ENCODE measurements at regions not wholly inside any gene's neighbourhood (a gene's known extent, or its start where the extent isn't known, plus 50 kb on each side); places are given as distances from the start of the nearest gene placed in this dataset.

- H3K4me3 Mint-ChIP-seq: peak overlapping the region; percentile 49
Observed at GRCh38 chr5:74326571-74327338, 313.8 kb downstream of the ENC1 start.

GRCh38 chr5:74325866-74326265 lies 314.7 kb downstream of the ENC1 start:
- Mint-ChIP-seq H3K36me3 (ENCODE audit: insufficient read depth) (peaks cover 4% of the 10 kb centered on the region), H3K27me3 (peaks cover 35% of the 10 kb centered on the region), H3K9me3 (no peaks in the 10 kb centered on the region), H3K27ac (ENCODE audit: low read depth) (no peak overlapping the region), H3K4me3 (peak overlapping the region; percentile 49), H3K4me1 (peaks cover 28% of the 10 kb centered on the region)
- DNase-seq (ENCODE audit: low spot score in 2 of 2) (no peak), ATAC-seq (replicated peaks; ENCODE audit: extremely low read depth, poor library complexity, severe bottlenecking) (no peak)

More at GRCh38 chr5:74326571-74327338, 313.8 kb downstream of the ENC1 start:
- peak; percentile 97 for ATAC-seq (replicated peaks; ENCODE audit: extremely low read depth, poor library complexity, severe bottlenecking)
- Mint-ChIP-seq H3K27ac (ENCODE audit: low read depth) (peak overlapping the region; percentile 41), H3K36me3 (ENCODE audit: insufficient read depth) (peaks cover 4% of the 10 kb centered on the region), H3K4me1 (peaks cover 28% of the 10 kb centered on the region), H3K9me3 (no peaks in the 10 kb centered on the region), H3K27me3 (peaks cover 26% of the 10 kb centered on the region)
- peak; percentile 33 to 75 for DNase-seq (ENCODE audit: low spot score in 2 of 2)

DNA sequence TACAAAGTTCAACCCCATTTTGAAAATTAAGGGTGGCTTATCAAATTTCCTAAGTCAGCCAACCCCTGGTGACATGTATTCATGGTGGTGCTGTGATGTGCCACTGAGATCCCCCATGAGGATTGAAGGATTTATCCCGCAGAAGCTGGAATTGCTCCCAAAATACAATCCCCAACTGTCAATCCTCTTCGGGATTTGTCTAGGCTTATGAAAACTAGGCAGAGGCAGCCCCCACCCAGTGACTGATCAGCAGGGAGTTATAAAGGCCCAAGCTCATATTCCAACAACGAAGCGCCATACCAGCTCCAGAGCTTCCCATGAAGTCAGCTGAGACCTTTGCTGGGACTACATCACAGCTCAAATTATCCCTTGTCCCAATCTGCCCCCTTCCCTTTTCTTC lies 316.0 kb downstream of the ENC1 start:
- H3K4me3 Mint-ChIP-seq: no peak overlapping the region
- H3K4me1 Mint-ChIP-seq: peaks cover 28% of the 10 kb centered on the region
- no peaks in the 10 kb centered on the region for H3K9me3 Mint-ChIP-seq
- DNase-seq (ENCODE audit: low spot score in 2 of 2): no peak
- peaks cover 46% of the 10 kb centered on the region for H3K27me3 Mint-ChIP-seq
- H3K36me3 Mint-ChIP-seq (ENCODE audit: insufficient read depth): peaks cover 4% of the 10 kb centered on the region
- no peak for ATAC-seq (replicated peaks; ENCODE audit: extremely low read depth, poor library complexity, severe bottlenecking)
- no peak overlapping the region for H3K27ac Mint-ChIP-seq (ENCODE audit: low read depth)

DNA sequence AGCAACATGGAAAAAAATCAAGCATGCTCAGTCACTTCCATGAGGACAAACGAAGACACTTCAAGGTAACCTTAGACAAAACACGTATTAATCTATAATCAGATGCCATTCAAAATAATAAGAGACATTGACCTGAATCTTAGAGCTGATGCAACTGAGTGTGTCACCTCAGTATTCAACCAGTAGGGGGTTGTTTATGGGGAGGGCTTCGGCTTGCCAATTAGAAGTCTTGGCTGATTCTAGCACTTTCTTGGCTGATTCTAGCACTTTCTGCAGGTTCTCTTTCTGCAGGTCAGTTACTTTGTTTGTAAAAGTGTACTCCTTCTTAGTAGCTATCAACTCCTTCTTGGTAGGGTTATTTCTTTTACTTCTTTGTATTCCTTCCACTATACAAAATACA lies 317.6 kb downstream of the ENC1 start:
- Mint-ChIP-seq H3K4me3 (no peak overlapping the region), H3K27ac (ENCODE audit: low read depth) (no peak overlapping the region), H3K36me3 (ENCODE audit: insufficient read depth) (peaks cover 6% of the 10 kb centered on the region), H3K9me3 (no peaks in the 10 kb centered on the region), H3K4me1 (peaks cover 24% of the 10 kb centered on the region), H3K27me3 (peaks cover 46% of the 10 kb centered on the region)
- ATAC-seq (replicated peaks; ENCODE audit: extremely low read depth, poor library complexity, severe bottlenecking) (no peak), DNase-seq (ENCODE audit: low spot score in 2 of 2) (no peak)

DNA sequence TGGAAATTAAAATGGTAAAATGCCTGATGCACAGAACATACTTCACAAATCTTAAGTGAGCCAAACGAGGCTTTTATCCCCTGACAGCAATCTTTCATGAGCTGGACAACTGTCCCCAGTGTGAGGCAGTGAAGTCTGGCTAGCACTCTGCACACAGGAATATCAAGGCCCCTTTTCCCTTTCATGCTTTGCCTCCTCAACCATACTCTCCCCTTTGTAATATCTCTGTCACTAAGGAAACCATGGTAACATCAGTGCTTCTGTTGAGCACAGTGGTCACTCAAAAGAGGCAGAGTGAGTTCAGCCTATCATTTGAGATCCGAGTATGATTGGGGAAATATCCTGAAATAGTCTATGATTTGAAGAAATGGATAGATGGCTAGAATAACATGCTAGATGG lies 318.3 kb downstream of the ENC1 start:
- DNase-seq (ENCODE audit: low spot score in 2 of 2) (no peak), ATAC-seq (replicated peaks; ENCODE audit: extremely low read depth, poor library complexity, severe bottlenecking) (no peak)
- no peak overlapping the region for H3K4me3 Mint-ChIP-seq
- peaks cover 17% of the 10 kb centered on the region for H3K4me1 Mint-ChIP-seq
- H3K27me3 Mint-ChIP-seq: peaks cover 46% of the 10 kb centered on the region
- H3K9me3 Mint-ChIP-seq: no peaks in the 10 kb centered on the region
- no peak overlapping the region for H3K27ac Mint-ChIP-seq (ENCODE audit: low read depth)
- peaks cover 6% of the 10 kb centered on the region for H3K36me3 Mint-ChIP-seq (ENCODE audit: insufficient read depth)

- Mint-ChIP-seq H3K27me3 (peaks cover 46% of the 10 kb centered on the region), H3K36me3 (ENCODE audit: insufficient read depth) (peaks cover 1% of the 10 kb centered on the region)
Observed at GRCh38 chr5:74321326-74321725, 319.2 kb downstream of the ENC1 start.

DNA sequence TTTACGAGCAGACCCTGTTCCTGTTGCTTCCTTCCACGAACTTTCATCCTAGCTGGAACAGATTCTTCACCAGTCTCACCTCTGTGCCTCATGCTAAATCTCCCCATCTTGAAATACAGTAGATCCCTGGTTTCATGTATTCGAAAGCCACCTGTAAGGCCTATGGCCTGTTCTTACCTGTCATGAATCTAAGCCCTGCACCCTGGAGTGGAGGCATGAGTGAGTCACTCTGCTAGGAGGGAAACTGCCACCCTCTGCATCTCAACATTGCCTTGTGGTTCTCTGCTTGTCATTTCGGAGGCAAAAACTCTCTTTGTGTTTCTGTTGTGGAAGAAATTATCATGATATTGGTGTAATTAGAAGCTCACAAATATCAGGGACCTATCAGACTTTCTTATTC lies 320.0 kb downstream of the ENC1 start:
- H3K9me3 Mint-ChIP-seq: no peaks in the 10 kb centered on the region
- H3K27me3 Mint-ChIP-seq: peaks cover 46% of the 10 kb centered on the region
- ATAC-seq (replicated peaks; ENCODE audit: extremely low read depth, poor library complexity, severe bottlenecking): no peak

More at GRCh38 chr5:74321326-74321725, 319.2 kb downstream of the ENC1 start:
- Mint-ChIP-seq H3K27ac (ENCODE audit: low read depth) (no peak overlapping the region), H3K4me3 (no peak overlapping the region), H3K9me3 (no peaks in the 10 kb centered on the region), H3K4me1 (peaks cover 8% of the 10 kb centered on the region)
- no peak for DNase-seq (ENCODE audit: low spot score in 2 of 2)
- no peak for ATAC-seq (replicated peaks; ENCODE audit: extremely low read depth, poor library complexity, severe bottlenecking)

GRCh38 chr5:74319076-74319475 lies 321.5 kb downstream of the ENC1 start:
- DNase-seq (ENCODE audit: low spot score in 2 of 2): no peak
- no peak for ATAC-seq (replicated peaks; ENCODE audit: extremely low read depth, poor library complexity, severe bottlenecking)
- Mint-ChIP-seq H3K4me3 (no peak overlapping the region), H3K4me1 (no peaks in the 10 kb centered on the region), H3K36me3 (ENCODE audit: insufficient read depth) (peaks cover 1% of the 10 kb centered on the region), H3K27ac (ENCODE audit: low read depth) (no peak overlapping the region), H3K27me3 (peaks cover 41% of the 10 kb centered on the region), H3K9me3 (no peaks in the 10 kb centered on the region)

More for the DNA sequence above, 320.0 kb downstream of the ENC1 start:
- DNase-seq (ENCODE audit: low spot score in 2 of 2): no peak
- Mint-ChIP-seq H3K4me3 (no peak overlapping the region), H3K27ac (ENCODE audit: low read depth) (no peak overlapping the region), H3K36me3 (ENCODE audit: insufficient read depth) (peaks cover 1% of the 10 kb centered on the region), H3K4me1 (no peaks in the 10 kb centered on the region)

DNA sequence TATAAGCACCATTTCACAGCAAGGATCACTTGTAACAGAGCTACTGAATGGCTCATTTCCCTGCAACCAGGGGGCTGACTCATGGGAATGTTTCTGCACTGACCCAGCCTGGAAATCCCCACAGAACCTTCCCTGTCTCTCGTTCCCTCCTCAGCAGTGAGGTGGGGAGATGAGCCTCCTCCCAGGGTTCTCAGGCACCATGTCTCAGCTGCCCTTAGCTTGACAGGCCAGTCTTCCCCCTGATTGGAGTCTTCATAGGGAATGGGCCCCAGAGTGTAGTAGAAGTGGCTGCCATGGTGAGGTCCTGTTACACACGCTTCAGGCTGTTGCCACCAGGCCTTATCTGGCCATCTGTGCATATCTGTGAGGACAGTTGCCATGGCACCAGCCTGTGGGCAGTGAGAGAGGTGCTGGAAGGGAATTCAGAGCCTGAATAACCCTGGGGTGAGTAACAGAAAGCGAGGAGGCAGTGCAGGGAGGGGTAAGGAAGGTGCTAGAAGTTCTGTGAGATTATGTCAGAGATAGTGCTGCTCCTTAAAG lies 324.4 kb downstream of the ENC1 start:
- ATAC-seq (replicated peaks; ENCODE audit: extremely low read depth, poor library complexity, severe bottlenecking): no peak
- no peak overlapping the region for H3K27ac Mint-ChIP-seq (ENCODE audit: low read depth)
- no peaks in the 10 kb centered on the region for H3K4me1 Mint-ChIP-seq
- H3K4me3 Mint-ChIP-seq: no peak overlapping the region
- DNase-seq (ENCODE audit: low spot score in 2 of 2): no peak
- H3K36me3 Mint-ChIP-seq (ENCODE audit: insufficient read depth): peaks cover 1% of the 10 kb centered on the region
- no peaks in the 10 kb centered on the region for H3K9me3 Mint-ChIP-seq
- H3K27me3 Mint-ChIP-seq: peaks cover 34% of the 10 kb centered on the region

DNA sequence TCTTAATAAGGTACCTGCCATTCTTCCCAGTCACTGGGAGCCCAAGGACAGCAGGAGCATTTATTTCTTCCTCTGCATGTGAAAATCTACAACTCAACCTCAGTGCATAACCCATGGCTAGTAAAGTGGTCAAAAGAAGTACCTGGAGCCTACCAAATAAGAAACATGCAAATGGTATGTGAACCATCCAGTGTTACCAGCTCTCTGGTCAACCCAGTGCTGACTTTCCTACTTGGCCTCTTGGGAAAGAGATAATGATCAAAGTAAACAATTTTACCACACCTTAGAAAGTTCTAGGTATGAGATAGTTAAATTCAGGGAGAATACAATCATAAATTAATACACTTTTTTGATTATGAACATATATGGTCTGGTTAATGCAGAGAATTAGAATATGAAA lies 325.6 kb downstream of the ENC1 start:
- Mint-ChIP-seq H3K36me3 (ENCODE audit: insufficient read depth) (peaks cover 1% of the 10 kb centered on the region), H3K27ac (ENCODE audit: low read depth) (no peak overlapping the region), H3K27me3 (peaks cover 22% of the 10 kb centered on the region), H3K9me3 (no peaks in the 10 kb centered on the region), H3K4me3 (no peak overlapping the region), H3K4me1 (no peaks in the 10 kb centered on the region)
- no peak for ATAC-seq (replicated peaks; ENCODE audit: extremely low read depth, poor library complexity, severe bottlenecking)
- no peak for DNase-seq (ENCODE audit: low spot score in 2 of 2)

DNA sequence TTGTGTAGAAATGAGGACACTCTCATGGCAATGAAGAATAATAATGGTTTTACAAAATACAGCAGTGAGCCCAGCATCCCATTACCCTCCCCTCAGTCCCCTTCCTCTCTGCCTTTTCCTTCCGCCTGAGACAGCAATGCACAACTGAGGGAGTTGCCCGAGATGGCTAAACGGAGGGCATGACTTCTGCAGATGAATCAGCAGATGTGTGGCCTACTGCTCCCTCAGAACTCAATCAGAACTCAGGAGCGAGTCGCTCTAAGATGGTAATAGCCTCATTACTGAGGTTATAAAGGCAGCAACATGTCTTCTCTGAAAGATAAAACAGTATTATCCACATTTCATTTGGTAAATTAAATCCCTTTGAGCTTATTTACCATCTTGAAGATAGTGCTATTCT lies 326.6 kb downstream of the ENC1 start:
- no peaks in the 10 kb centered on the region for H3K9me3 Mint-ChIP-seq
- H3K27ac Mint-ChIP-seq (ENCODE audit: low read depth): no peak overlapping the region
- no peaks in the 10 kb centered on the region for H3K36me3 Mint-ChIP-seq (ENCODE audit: insufficient read depth)
- peaks cover 20% of the 10 kb centered on the region for H3K27me3 Mint-ChIP-seq
- H3K4me3 Mint-ChIP-seq: no peak overlapping the region
- ATAC-seq (replicated peaks; ENCODE audit: extremely low read depth, poor library complexity, severe bottlenecking) (no peak), DNase-seq (ENCODE audit: low spot score in 2 of 2) (no peak)
- H3K4me1 Mint-ChIP-seq: no peaks in the 10 kb centered on the region

GRCh38 chr5:74312746-74313145 lies 327.8 kb downstream of the ENC1 start:
- H3K4me3 Mint-ChIP-seq: no peak overlapping the region
- DNase-seq (ENCODE audit: low spot score in 2 of 2): no peak
- no peaks in the 10 kb centered on the region for H3K4me1 Mint-ChIP-seq
- no peak for ATAC-seq (replicated peaks; ENCODE audit: extremely low read depth, poor library complexity, severe bottlenecking)
- no peaks in the 10 kb centered on the region for H3K9me3 Mint-ChIP-seq
- H3K27ac Mint-ChIP-seq (ENCODE audit: low read depth): no peak overlapping the region
- no peaks in the 10 kb centered on the region for H3K36me3 Mint-ChIP-seq (ENCODE audit: insufficient read depth)
- H3K27me3 Mint-ChIP-seq: peaks cover 20% of the 10 kb centered on the region

- no peaks in the 10 kb centered on the region for H3K9me3 Mint-ChIP-seq
- no peaks in the 10 kb centered on the region for H3K4me1 Mint-ChIP-seq
- DNase-seq (ENCODE audit: low spot score in 2 of 2): no peak
- no peak overlapping the region for H3K4me3 Mint-ChIP-seq
- H3K27me3 Mint-ChIP-seq: peaks cover 20% of the 10 kb centered on the region
- no peak overlapping the region for H3K27ac Mint-ChIP-seq (ENCODE audit: low read depth)
- no peaks in the 10 kb centered on the region for H3K36me3 Mint-ChIP-seq (ENCODE audit: insufficient read depth)
- no peak for ATAC-seq (replicated peaks; ENCODE audit: extremely low read depth, poor library complexity, severe bottlenecking)
Observed at GRCh38 chr5:74311961-74312360, 328.6 kb downstream of the ENC1 start.
